ENCODE measurements at regions not wholly inside any gene's neighbourhood (a gene's known extent, or its start where the extent isn't known, plus 50 kb on each side); places are given as distances from the start of the nearest gene placed in this dataset.
"Not testable (repeated sequence)": the region's sequence is repeated elsewhere in the genome, so short reads cannot be mapped to it uniquely, and the experiment has no call there.

DNA sequence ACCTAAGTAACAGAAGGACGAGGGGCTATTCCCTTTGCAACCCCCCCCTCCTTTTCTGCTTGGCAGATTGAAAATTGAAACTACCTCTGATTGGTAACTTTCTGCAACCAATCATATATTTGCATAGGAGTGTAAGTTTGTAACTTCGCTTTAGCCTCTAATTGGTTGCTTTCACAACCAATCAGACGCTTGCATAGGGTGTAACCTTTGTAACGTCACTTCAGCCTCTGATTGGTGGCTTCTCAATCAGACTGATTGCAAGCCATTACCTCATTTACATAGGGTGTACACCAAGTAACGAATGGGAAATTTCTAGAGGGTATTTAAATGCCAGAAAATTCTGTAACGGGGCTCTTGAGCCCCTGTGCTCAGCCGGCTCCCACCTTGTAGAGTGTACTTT, 131.9 kb upstream of the FOXD4L5 start:
- not testable (repeated sequence) for DNase-seq

DNA sequence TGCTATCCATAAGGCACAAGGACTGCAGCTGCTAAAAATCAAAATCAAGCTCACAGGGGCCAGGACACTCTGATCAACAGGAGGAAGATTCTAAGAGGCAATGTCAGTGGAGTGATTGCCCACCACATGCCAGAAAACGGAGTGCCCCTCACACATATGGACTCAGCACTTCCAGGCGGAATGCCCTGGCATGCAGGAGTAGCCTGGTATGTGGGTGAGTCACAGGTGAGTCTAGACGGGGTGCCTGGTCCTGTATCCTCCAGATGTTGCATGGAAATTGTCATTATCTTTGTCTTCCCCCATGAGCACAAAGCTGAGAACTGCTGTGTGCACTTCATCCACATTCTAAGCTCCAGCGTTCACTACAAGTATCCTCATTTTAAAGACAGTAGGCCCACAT, 129.2 kb upstream of the FOXD4L5 start:
- DNase-seq: not testable (repeated sequence)

DNA sequence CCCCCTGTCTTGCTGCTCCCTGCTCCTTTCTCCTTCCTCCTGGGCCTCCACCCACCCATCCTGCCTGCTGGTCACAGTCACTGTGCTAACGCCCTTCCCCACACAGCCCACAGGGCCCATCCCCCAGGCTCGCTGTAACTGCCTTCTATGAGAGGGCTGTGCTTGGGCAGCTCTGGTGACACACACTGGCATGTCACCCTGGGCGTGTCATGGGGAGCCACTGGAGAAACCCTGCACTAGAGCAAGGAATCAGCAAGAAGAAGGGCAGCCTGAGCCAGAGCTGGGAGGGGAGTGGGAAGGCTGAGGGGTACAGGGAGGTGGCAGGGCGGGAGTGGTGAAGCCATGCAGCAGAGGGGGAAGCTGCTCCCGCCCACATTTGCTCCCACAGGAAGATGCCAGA, 128.4 kb upstream of the FOXD4L5 start:
- DNase-seq: not testable (repeated sequence)

DNA sequence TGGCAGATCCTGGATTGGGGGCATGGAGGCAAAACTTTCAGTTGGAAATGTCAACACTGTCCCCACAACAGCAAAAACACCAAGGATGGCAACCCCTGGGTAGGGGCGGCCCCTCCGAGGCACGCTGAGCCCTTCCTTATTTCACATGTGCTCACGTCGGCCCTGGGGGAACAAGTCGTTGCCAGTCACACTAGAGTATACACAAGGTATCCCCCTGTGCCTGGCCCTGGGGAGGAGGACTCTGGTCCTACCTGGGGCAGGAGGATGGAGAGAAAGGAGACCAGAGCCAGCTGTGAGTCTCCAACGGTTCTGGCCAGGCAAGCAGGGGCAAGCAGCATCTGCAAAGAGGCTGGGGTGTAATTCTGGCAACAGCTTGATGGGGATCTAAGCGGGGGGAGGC, 126.9 kb upstream of the FOXD4L5 start:
- no peak for DNase-seq

DNA sequence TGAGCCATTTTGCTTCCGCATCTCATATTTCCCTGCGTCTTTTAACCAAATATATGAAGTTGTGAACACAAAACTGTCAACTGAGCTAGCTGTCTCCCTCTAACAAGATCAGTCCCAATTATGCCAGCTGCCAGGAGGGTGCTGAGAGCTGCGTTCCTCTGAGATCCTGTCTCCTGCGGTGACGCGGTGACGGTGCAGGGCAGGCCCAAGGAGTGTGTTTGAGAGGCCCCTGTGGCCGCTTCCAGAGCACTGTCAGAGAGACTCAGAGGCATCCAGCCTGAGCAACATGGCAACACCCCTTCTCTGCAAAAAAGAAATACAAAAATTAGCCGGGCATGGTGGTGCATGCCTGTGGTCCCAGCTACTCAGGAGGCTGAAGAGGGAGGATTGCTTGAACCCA, 126.3 kb upstream of the FOXD4L5 start:
- no peak for DNase-seq

DNA sequence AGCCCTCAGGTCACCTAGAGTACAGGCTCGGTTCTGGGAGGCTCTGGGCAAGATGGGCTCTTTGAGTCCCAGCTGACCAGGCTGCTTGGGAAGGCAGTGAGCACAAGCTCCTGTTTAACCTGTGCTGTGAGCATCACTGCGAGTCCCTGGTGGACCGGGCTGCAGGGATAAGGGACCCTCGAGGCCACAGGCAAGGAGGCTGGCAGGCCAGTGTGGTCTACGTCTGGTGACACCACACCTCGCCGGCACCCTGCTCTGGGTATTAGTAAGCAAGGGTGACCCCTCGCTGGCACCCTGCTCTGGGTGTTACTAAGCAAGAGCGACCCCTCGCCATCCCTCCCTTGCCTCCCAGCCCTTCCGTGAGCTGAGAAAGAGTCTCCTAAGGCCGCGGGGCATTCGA, 125.9 kb upstream of the FOXD4L5 start:
- DNase-seq: no peak

DNA sequence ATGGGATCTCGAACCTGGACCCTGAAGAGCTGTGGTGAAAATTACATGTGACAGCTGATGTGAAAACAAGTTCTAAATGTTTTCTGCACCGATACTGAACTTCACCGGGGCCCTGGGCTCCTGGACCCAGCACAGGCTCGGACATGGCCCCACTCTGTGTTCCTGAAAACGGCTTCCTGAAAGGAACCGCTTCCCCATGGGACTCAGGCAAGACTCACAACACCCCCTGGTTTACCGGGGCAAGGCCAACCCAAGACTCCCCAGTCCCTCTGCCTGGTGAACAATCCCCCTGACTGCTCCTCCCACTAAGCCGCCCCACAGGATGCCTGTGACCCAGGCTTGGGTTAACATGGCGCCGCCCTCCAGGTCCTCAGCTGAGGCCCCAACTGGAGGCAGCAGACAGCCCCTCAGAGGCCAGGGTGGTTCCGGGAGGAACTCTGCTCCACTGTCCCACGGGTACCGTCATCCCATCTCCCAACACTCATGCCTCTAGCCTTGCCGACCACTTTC, 124.5 kb upstream of the FOXD4L5 start:
- no peak for DNase-seq

DNA sequence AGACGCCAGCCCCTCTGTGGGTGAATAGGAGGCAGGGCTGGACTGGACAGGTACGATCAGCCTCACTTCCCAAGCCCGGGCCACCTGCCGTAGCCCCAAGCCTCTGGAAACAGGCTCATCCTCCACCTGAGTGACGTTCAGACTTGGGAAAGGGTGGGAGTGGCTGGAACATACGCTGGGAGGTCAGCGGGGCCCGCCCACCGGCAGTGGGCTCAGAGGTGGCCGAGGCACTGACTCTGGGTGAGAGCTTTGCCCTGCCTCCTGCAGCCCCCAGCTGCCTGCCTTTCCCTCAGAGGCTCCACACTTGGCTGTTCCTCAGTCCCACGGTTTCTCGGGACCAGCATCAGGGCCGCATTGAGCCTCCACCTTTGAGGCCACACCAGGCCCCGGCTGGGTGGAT, 123.8 kb upstream of the FOXD4L5 start:
- not testable (repeated sequence) for DNase-seq

DNA sequence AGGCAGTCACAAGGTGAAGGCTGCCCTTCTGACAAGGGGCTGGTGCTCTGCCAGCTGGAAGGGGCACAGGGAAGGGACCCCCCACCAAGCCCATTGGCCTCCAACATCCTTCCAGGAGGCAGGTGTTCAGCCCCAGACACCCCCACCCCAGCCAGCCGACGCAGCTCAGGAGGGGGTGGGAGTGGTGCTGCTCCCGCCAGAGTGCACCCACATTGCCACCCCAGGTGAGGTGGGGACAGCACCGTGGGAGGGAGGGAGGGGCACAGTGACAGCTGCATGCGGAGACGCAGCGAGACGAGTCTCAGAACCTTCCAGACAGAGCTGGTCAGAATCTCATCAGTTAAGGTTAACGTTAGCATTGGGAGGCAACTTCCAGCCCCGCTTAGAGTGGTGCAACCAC, 121.6 kb upstream of the FOXD4L5 start:
- DNase-seq: not testable (repeated sequence)

DNA sequence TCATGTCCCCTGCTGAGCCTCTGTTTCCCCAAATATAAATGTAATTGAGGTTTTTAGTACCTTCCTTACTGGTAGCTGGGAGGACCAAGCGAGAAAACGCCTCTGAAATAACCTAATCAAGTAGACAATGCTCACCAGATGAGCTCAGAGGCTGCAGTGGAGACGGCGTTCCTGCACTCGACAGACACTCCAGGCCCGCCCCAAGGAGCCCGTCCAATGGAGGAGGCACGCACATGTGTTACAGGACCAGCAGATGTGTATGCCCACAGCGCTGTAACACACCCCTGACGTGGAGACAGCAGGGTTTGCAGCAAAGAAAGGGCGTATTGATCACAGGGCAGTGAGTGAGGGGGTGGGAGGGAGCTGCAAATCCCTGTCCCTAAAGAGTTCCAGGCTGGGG, 120.8 kb upstream of the FOXD4L5 start:
- DNase-seq: not testable (repeated sequence)

DNA sequence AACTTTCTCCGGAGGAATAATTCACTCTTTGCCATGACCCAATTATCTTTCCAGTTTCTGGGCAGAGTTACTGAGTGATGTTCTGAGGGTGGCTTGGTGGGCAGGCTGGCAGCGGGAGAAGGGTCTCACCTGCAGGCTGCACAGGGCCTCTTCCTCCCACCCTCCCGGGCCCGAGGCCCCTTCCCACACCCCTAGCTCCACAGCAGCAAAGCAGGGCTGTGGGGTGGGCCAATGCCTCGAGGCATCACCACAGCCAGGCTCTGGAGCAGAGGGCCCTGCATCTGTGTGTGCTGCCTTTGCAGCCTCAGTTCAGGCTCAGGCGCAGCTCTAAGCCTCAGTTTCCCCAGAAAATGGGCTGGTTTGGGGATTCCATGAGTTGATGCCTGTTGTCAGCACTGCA, 120.2 kb upstream of the FOXD4L5 start:
- no peak for DNase-seq

DNA sequence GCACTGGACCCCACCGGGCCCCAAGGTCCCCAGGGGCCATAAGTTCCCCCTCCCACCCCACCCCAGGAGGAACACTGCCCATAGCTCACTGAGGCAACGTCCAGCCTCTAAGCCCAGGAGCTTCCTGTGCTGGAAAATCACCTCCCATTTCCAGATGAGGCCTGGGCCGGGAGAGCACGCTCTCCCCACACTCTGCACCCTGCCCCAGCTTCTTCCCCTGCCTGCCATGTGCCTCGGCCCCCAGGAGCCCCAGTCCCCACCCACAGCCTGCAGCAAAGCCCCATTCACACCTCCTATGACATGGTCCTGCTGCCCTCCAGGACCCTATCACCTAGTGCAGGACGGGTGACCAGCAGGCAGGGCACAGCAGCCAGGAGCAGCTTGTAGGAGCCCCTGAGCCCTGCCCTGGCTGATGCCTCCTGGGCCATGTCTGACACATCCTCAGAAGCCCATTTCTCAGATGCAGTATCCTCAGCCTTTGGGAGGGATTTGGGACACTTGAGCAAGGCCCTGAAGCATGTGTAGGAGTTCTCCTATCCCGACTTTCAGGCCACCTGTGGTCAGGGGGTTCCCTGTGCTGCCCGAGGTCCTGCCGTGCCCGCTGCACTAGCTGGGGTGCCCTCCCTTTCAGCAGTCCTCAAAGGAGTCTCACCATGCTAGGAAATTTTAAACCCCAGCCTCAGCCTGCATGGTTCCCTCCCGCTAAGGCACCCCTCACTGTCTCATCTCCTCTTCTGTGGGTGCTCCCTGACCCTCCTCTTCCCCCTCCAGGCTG, 119.4 kb upstream of the FOXD4L5 start:
- no peak for DNase-seq

DNA sequence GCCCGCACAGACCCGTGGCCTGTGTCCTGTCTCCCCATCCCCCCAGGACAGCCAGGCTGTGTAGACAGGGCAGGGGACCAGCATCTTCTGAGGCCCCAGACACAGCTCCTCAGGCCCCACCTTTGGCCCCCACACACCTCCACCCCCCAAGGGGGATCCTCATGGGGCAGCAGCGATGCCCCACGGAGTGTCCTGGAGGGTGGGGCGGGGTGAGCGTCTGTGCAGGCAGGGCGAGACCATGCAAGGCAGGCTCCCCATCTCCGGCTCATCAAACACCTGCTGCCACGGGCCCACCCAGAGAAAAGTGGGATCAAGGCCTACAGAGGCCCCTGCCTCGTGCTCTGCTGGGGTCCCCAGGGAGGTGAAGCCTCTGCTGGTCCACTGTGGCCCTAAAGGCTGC, 118.7 kb upstream of the FOXD4L5 start:
- no peak for DNase-seq

DNA sequence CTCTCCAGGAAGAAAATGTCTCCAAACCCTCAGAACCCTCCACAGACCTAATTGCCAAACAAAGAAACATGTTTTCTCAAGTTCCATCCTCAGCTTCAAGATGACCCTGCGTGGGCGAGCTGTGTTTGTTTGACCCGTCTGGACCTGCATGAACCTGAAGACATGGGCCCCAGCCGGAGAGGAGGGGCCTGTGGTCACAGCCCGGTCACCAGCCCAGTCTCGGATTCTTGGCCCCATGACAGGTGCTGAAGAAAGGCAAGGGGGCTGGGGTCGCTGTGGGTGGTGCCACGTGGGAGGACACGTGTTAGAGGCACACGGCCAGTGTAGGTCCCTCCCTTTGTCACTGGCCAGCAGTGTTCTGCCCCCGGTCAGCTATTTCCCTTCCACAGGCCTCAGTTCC, 118.1 kb upstream of the FOXD4L5 start:
- DNase-seq: not testable (repeated sequence)

DNA sequence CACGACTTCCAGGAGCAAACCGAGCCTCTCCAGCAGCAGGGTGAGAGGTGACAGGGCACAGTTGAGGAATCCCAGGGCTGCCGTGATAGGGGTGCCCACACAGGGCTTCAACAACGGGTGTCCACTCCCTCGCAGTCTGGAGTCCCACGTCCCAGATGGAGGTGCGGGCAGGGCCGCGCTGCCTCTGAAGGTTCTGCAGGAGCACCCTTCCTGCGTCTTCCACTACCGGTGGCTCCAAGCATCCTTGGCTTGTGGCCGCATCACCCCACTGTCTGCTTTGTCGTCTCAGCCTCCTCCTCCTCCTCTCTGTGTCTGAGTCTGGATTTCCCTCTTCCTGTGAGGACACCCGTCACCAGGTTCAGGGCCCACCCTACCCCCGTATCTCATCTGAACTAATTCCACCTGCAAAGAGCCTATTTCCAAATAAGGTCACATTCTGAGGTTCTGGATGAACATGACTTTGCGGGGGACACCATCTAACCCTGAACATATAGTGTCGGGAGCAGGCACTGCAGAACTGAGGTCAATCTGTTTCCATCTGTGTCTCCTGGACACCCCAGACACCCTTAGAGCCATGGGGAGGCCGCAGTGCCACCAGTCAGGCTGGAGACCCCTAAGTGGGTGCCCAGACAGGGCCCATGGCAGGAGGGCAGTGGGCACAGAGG, 117.3 kb upstream of the FOXD4L5 start:
- DNase-seq: not testable (repeated sequence)

DNA sequence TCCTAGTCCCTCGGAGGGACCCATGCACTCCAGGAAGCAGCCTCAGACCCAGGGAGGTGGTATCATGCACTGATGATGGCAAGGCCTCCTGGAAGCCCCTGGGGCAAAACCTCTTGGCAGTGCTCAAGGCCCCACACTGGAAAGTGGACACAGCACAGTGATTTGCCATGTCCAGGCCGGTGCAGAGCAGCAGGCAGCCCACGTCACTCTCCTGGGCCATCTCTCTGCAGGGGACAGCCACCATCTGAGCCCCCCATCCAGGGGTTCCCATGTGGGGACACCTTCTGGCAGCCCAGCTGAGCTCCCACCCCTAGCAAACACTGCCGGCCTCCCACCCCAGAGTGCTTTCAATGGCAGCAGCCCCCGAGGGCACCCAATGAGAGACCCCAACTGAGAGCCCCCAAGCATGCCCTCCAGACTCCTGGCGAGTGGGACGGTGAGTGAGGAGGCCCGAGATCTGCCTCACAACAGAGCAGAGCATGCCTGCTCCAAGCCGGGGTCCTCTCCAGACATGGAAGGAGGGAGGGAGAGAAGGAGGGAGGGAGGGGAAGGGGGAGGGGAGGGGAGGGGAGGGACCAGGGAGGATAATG, 116.5 kb upstream of the FOXD4L5 start:
- not testable (repeated sequence) for DNase-seq

DNA sequence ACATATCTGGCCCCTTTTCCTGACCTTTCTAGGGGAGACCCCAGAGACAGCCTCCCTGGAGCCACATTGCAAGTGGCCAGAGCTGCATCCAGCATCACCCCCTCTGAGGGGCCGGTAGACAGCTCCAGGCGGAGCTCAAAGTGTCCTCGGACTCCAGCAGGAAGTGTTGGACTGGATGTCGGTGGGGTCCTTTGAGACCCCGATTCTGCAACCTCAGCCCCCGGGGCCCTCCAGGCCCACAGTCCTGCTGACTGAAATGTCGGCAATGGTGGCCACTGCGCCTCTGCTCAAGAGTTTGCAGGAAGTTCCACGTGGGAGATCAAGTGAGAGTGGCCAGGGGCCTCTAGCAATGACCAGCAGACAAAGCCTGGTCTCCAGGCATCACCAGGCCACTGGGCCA, 115.9 kb upstream of the FOXD4L5 start:
- DNase-seq: no peak

DNA sequence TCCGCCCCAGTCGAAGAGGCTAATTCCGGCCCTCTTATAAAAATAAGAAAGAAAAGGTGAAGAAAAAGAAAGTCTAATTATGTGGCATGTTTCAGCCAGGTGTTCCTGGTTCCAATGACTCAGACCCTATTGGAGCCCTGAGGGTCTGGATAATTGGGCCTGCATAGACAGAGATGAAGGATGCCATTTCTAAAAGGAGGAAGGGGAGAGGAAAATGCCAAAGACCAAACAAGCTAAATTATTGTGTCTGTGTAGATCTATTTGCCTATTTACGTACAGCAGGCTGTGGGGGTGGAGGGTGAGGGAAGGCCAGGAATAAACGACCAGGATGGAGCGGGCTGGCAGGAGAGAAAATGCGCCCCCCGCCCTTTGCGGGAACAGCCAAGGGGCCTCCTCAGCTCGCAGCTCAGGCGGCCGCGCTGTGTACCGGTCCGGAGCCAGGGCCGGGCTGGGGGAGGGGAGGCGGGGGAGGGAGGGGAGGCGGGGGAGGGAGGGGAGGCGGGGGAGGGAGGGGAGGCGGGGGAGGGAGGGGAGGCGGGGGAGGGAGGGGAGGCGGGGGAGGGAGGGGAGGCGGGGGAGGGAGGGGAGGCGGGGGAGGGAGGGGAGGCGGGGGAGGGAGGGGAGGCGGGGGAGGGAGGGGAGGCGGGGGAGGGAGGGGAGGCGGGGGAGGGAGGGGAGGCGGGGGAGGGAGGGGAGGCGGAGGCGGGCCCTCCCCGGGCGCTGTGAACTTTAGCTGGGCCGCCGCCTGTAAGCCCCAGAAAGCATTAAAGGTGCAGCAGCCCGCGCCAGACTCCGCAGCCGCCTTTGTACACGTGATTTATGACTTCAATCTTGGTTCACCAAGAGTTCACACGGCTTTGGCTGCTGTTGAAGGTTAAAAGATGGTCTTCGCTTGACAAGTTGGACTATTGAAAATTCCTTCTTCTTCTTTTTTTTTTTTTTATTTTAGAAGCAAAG, 113.0 kb upstream of the FOXD4L5 start:
- not testable (repeated sequence) for DNase-seq

DNA sequence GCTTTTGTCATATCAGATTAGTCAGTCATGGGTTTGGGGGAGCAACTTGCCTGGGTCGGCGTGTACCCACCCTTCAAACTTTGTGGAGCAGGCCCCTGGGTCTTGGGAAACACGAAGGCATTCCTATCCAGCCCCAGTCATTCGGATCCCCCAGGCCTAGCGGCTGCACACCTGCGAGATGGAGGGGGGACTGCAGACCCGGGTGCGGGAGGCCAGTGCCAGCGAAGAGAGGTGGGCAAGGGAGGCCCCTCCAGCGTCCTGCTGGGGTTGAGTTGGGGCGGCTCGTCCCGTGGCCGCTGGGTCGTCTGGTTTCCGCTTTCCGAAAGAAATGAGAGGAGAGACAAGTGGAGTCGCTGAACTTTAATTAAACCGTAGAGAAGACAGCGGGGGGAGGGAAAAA, 112.2 kb upstream of the FOXD4L5 start:
- DNase-seq: not testable (repeated sequence)

DNA sequence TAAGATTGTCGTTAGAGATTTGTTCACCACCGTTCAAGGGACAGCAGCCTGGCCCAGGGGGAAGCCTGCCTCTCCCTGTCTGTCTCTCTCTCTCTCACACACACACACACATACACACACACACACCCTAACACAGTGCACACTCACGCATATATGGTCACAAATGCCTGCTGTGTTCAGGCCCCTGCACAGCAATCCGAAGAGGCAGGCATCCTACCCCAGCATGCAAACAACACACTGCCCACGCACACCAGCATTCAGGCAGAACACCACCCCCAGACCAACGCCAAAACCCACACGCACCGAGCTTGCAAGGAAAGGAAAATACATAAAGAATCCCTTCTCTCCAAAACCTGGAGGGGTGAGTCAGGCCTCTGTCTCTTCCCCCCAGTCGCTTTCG, 111.6 kb upstream of the FOXD4L5 start:
- DNase-seq: not testable (repeated sequence)

DNA sequence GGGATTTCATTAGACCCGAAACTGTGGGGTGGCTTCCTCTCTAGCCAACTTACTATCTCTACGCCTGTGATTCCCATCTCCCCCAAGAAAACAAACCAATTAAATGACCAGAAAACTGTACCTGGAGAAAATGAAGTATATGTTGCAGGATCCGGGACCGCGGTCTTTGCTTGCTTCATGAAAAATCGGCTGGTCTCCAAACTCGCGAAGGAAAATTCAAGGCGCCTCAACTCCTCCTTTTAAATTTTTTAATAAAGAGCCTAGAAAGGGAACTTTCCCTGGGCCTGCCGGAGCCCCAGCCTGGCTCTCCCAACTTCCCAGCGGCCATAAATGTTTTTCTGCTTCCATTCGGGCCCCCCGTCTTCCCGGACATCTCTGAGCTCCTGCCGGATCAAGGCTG, 110.8 kb upstream of the FOXD4L5 start:
- not testable (repeated sequence) for DNase-seq

DNA sequence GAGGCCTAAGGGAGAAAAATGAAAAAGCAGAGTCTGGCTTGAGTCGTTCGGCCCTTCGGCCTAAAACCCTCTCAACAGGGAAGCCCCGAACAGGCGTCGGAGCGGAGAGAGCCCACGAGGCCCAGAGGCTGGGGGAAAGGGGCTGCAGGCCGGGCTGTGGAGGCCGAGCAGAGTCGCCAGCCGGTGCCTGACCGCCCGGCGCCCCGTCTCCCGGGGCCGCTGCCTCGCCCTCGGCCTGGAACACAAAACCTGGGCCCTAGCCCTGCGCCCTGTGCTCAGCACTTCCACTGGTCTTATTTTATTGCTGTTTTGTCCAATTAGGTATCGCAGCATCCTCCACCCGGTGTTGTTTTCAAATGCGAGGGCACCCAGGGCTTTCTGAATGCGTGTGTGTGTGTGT, 110.1 kb upstream of the FOXD4L5 start:
- not testable (repeated sequence) for DNase-seq
